GM13977 (cell line): ENCODE measurements at regions not wholly inside any gene's neighbourhood (a gene's known extent, or its start where the extent isn't known, plus 50 kb on each side); places are given as distances from the start of the nearest gene placed in this dataset.

Experiments
- DNase-seq: peaks from one replicate; pipeline ENCODE4 v3.0.0; 2012; ENCODE audit warnings: low spot score
- in situ Hi-C: fragments of 300-500 bp; cut with MboI; formaldehyde crosslinking; loops from one replicate; pipeline ENCODE4 v1.12.0; 2022; ENCODE audit warnings: low sequenced_read_pairs, low pct_unique_long_range_greater_than_20kb, mixed read lengths, inconsistent platforms; ENCODE audit not compliant: unreplicated experiment
- TF ChIP-seq, protein P1 (sequence below): IDR thresholded peaks from 2 replicates; pipeline ENCODE4 v1.5.1; 2012; ENCODE audit warnings: mild to moderate bottlenecking, control low read depth; ENCODE audit not compliant: insufficient read depth; ENCODE audit errors: extremely low read depth, missing control alignments

DNA sequence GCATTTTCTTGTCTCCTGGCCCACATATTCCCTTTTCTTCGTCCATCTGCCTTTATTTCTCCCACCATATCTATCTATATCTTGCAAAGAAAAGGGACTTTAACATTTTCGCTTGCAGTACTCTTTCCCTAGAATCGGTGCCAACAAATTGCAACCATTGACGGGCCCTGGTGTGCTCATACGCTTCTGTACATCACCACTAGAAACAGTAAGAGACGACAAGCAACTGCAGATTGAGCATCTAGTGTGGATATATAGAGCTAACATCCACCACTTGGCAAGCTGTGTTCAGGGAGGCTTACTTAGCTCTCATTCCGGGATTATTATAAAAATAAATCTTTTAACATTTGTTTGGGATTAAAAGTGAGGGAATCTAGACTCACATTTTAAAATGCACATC, 230.8 kb upstream of the PKN2 start:
- TF ChIP-seq, protein P1, sequence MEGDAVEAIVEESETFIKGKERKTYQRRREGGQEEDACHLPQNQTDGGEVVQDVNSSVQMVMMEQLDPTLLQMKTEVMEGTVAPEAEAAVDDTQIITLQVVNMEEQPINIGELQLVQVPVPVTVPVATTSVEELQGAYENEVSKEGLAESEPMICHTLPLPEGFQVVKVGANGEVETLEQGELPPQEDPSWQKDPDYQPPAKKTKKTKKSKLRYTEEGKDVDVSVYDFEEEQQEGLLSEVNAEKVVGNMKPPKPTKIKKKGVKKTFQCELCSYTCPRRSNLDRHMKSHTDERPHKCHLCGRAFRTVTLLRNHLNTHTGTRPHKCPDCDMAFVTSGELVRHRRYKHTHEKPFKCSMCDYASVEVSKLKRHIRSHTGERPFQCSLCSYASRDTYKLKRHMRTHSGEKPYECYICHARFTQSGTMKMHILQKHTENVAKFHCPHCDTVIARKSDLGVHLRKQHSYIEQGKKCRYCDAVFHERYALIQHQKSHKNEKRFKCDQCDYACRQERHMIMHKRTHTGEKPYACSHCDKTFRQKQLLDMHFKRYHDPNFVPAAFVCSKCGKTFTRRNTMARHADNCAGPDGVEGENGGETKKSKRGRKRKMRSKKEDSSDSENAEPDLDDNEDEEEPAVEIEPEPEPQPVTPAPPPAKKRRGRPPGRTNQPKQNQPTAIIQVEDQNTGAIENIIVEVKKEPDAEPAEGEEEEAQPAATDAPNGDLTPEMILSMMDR = no peak
- DNase-seq = no peak
- in situ Hi-C loops = no loop called here

DNA sequence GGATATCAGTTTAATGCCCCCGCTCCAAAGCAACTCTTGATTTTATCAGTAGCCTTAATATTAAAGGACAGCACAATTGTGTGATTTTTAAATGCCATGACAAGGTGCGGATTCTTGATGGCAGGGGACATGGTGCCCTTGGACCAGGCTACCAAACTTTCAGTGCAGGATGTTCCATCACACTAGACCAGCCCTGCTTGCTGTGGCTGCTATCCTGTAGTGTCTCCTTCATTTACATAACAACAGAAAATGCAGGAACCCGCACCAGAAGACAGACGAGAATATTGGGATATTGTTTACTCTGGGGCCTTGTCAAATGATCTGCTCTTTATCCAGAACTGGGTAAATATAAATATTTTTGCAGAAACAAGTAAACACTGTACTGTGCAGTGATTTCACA, 229.3 kb upstream of the PKN2 start:
- no peak for DNase-seq
- in situ Hi-C loops = no loop called here
- TF ChIP-seq, protein P1 = no peak

DNA sequence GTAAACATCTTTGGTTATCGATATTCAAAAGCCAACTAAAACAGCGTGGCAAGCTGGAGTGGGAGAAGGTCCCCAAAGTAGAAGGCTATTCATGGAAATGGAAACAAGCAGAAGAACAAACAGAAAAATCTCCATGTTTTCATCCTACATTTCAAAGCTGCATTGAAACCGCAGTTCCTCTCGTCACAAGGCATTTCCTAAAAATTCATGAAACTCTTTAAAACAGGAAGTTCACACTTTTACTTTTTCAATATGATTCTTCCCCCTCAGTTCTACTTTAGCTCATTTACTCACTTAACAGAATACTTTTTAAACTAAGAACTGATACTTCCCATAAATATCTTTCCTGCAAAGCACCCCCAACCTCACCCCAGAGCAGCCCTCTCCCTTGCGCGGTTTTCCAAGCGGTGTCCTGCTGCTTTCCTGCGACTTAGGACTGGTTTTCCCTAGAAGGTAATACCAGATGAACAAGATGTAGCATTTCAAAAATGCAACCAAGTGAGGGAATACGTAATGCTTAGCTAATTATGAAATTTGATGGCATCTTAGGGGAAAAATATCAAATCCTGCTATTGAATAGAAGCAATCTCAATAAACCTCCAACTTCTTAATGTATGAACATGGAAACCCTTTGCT, 228.3 kb upstream of the PKN2 start:
- no peak for DNase-seq
- TF ChIP-seq, protein P1 = no peak
- in situ Hi-C loops = no loop called here

DNA sequence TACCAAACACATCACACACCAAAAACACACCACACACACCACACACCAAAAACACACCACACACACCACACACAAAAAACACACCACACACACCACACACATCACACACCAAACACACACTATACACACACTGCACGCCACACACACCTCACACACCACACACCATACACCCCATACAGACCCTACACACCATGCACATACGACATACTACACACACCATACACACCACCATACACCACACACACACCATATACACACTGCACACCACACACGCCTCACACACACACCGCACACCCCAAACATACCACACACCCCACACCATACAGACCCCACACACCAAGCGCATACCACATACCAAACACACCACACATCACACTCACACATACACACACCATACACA, 226.9 kb upstream of the PKN2 start:
- in situ Hi-C loops = no loop called here
- TF ChIP-seq, protein P1 = no peak
- no peak for DNase-seq

DNA sequence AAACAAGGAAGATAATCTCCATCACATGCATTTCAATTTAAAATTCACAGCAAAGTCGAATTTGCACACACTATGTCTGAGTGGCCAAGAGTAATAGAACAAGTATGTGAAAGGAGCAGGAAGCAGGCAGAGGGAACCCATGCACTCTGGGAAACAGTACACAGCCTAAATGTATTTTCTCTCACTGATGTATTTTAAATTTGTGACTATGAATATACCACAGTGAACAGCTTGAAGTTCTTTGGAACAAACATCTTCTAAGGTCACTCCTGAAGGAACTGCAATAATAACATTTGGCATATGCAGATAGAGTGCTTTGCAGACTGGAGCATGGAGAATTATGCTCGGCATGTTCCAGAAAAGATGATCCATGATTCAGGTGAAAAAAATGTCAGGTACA, 223.1 kb upstream of the PKN2 start:
- TF ChIP-seq, protein P1 = no peak
- no peak for DNase-seq
- in situ Hi-C loops = no loop called here

DNA sequence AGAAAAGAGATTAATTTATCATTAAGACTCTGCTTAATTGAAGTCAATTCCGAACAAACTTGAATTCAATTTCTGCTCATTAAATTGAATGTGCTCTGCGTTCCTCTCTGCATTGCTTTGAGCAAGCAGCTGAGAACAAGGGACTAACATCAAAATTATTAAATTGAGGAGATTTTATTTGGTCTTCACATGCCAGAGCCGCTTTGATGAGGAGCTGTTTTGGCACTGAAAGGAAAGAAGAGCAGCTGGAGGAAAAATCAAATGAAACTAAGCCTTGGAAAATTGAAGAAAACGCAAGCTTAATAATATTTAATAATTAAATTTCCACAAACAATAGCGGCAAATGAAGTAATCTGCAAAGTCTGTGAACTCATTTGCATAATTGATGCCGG, 222.0 kb upstream of the PKN2 start:
- in situ Hi-C loops = no loop called here
- no peak for DNase-seq
- TF ChIP-seq, protein P1 = no peak

DNA sequence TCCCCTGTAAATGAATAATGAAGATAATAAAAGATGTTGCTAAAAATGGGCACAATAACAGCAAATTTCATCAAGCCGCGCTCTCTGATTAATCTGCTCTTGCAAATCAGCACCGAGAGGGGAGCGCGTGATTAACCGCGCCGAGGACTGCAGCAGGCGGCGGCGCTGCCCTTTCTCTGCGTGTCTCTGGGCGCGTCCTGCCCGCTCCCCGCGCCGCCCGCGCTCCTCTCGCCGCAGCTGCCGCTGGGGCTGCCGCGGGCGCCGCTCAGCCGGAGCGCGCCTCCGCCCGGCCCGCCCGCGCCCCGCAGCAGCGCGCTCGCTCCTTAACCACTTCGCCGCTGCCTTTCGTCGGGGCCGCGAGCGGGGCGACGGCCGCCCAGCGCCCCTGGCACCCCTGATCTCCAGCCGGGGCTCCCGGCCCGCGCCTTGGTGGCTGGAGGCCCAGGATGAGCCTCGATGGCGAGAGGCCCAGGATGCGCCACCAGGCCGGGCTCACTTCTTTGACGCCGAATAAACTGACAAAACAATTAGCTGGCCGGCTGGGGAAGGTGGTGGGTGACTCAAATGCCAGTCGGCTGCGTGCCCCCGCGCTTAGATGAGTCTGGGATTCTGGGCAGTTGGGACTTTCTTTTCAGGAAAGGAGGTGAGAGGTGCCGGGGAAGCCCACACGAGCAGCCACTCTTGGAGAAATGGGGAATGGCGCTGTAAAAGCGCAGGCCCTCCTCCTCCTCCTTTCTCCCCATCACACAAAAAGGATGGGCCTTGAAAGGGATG, 221.4 kb upstream of the PKN2 start:
- TF ChIP-seq, protein P1 = no peak
- in situ Hi-C loops = no loop called here
- no peak for DNase-seq
